ENCODE measurements at regions not wholly inside any gene's neighbourhood (a gene's known extent, or its start where the extent isn't known, plus 50 kb on each side); places are given as distances from the start of the nearest gene placed in this dataset.

- ATAC-seq (ENCODE audit: low FRiP score) (no peak), DNase-seq (ENCODE audit: low spot score) (no peak)
- TF ChIP-seq CTCF (IDR thresholded peaks at IDR 0.05) = no peak
Measured at GRCh38 chr9:96135076-96135752, 166.8 kb downstream of the HSD17B3 start.

- DNase-seq (ENCODE audit: low spot score) (no peak), ATAC-seq (ENCODE audit: low FRiP score) (no peak)
- no peak for TF ChIP-seq CTCF (IDR thresholded peaks at IDR 0.05)
Measured at GRCh38 chr9:96133321-96134021, 168.5 kb downstream of the HSD17B3 start.

GRCh38 chr9:96131825-96132224, 170.2 kb downstream of the HSD17B3 start:
- DNase-seq (ENCODE audit: low spot score) = no peak
- ATAC-seq (ENCODE audit: low FRiP score) = no peak
- no peak for TF ChIP-seq CTCF (IDR thresholded peaks at IDR 0.05)

GRCh38 chr9:96130970-96131369, 171.0 kb downstream of the HSD17B3 start:
- DNase-seq (ENCODE audit: low spot score) (no peak), ATAC-seq (ENCODE audit: low FRiP score) (no peak)
- TF ChIP-seq CTCF (IDR thresholded peaks at IDR 0.05) = no peak

- ATAC-seq (ENCODE audit: low FRiP score) (no peak), DNase-seq (ENCODE audit: low spot score) (no peak)
- TF ChIP-seq CTCF (IDR thresholded peaks at IDR 0.05) = no peak
Measured at GRCh38 chr9:96129747-96130146, 172.2 kb downstream of the HSD17B3 start.

- DNase-seq (ENCODE audit: low spot score) = no peak
- ATAC-seq (ENCODE audit: low FRiP score) = no peak
- TF ChIP-seq CTCF (IDR thresholded peaks at IDR 0.05) = no peak
Measured at GRCh38 chr9:96128880-96129279, 173.1 kb downstream of the HSD17B3 start.

Measured in omental fat pad (tissue), 3 donors.